NCI-H2029 treated with DMSO at 0.1 percent for 48 hours (cell line): ENCODE measurements at regions not wholly inside any gene's neighbourhood (a gene's known extent, or its start where the extent isn't known, plus 50 kb on each side); places are given as distances from the start of the nearest gene placed in this dataset.

Experiments
- DNase-seq: peaks from one replicate; lab custom pipeline; 2025; lab: John Stamatoyannopoulos, UW

- no peak for DNase-seq
Measured at GRCh38 chr19:30171138-30171635, 201.0 kb upstream of the ZNF536 start.

GRCh38 chr19:30171795-30172612 is 200.2 kb upstream of the ZNF536 start:
- no peak for DNase-seq

GRCh38 chr19:30172613-30173242 is 199.5 kb upstream of the ZNF536 start:
- no peak for DNase-seq

GRCh38 chr19:30173593-30174356 is 198.4 kb upstream of the ZNF536 start:
- DNase-seq = no peak

GRCh38 chr19:30174357-30174645 is 197.9 kb upstream of the ZNF536 start:
- DNase-seq = no peak

- DNase-seq = no peak
Measured at GRCh38 chr19:30174791-30175190, 197.4 kb upstream of the ZNF536 start.

GRCh38 chr19:30175987-30176386 is 196.2 kb upstream of the ZNF536 start:
- DNase-seq = no peak

- no peak for DNase-seq
Measured at GRCh38 chr19:30178721-30179402, 193.3 kb upstream of the ZNF536 start.

- DNase-seq = no peak
Measured at GRCh38 chr19:30180691-30181090, 191.5 kb upstream of the ZNF536 start.

GRCh38 chr19:30183807-30184490 is 188.2 kb upstream of the ZNF536 start:
- no peak for DNase-seq

- no peak for DNase-seq
Measured at GRCh38 chr19:30202060-30202600, 170.1 kb upstream of the ZNF536 start.

- DNase-seq = no peak
Measured at GRCh38 chr19:30204721-30205120, 167.5 kb upstream of the ZNF536 start.

- no peak for DNase-seq
Measured at GRCh38 chr19:30206187-30206586, 166.0 kb upstream of the ZNF536 start.

- no peak for DNase-seq
Measured at GRCh38 chr19:30207357-30207756, 164.8 kb upstream of the ZNF536 start.

GRCh38 chr19:30208436-30209060 is 163.6 kb upstream of the ZNF536 start:
- DNase-seq = no peak

GRCh38 chr19:30209617-30210600 is 162.3 kb upstream of the ZNF536 start:
- DNase-seq = no peak

GRCh38 chr19:30212574-30212973 is 159.6 kb upstream of the ZNF536 start:
- no peak for DNase-seq

GRCh38 chr19:30214651-30215051 is 157.5 kb upstream of the ZNF536 start:
- no peak for DNase-seq

- DNase-seq = no peak
Measured at GRCh38 chr19:30215248-30215647, 156.9 kb upstream of the ZNF536 start.

GRCh38 chr19:30216453-30216852 is 155.7 kb upstream of the ZNF536 start:
- DNase-seq = no peak
